ENCODE measurements at regions not wholly inside any gene's neighbourhood (a gene's known extent, or its start where the extent isn't known, plus 50 kb on each side); places are given as distances from the start of the nearest gene placed in this dataset.

DNA sequence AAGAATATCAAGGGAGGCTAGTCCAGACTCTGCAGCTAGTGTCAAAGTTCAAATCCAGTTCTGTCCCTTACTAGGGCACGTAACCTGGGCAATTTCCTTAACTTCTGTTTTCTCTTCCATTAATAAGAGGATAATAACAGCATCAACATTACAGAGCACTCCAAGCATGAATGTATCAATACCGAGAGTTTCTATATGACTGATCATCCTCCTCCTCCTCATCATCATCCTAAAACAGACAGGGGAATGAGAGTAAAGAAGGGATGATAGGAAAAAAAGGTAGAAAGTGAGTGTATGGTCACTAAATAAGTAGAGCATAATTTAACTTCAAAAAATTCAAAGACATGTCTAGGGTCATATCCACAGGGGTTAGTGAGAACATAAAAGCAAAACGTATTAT, 171.4 kb downstream of the NDUFA12 start:
- TF ChIP-seq EP300 (IDR thresholded peaks at IDR 0.05) (no peak), POLR2A (IDR thresholded peaks at IDR 0.05) (no peak)
- TF ChIP-seq, protein P1, sequence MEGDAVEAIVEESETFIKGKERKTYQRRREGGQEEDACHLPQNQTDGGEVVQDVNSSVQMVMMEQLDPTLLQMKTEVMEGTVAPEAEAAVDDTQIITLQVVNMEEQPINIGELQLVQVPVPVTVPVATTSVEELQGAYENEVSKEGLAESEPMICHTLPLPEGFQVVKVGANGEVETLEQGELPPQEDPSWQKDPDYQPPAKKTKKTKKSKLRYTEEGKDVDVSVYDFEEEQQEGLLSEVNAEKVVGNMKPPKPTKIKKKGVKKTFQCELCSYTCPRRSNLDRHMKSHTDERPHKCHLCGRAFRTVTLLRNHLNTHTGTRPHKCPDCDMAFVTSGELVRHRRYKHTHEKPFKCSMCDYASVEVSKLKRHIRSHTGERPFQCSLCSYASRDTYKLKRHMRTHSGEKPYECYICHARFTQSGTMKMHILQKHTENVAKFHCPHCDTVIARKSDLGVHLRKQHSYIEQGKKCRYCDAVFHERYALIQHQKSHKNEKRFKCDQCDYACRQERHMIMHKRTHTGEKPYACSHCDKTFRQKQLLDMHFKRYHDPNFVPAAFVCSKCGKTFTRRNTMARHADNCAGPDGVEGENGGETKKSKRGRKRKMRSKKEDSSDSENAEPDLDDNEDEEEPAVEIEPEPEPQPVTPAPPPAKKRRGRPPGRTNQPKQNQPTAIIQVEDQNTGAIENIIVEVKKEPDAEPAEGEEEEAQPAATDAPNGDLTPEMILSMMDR (IDR thresholded peaks at IDR 0.05), result no peak

Data from suprapubic skin (tissue), 3 donors.